ENCODE measurements at regions not wholly inside any gene's neighbourhood (a gene's known extent, or its start where the extent isn't known, plus 50 kb on each side); places are given as distances from the start of the nearest gene placed in this dataset.

DNA sequence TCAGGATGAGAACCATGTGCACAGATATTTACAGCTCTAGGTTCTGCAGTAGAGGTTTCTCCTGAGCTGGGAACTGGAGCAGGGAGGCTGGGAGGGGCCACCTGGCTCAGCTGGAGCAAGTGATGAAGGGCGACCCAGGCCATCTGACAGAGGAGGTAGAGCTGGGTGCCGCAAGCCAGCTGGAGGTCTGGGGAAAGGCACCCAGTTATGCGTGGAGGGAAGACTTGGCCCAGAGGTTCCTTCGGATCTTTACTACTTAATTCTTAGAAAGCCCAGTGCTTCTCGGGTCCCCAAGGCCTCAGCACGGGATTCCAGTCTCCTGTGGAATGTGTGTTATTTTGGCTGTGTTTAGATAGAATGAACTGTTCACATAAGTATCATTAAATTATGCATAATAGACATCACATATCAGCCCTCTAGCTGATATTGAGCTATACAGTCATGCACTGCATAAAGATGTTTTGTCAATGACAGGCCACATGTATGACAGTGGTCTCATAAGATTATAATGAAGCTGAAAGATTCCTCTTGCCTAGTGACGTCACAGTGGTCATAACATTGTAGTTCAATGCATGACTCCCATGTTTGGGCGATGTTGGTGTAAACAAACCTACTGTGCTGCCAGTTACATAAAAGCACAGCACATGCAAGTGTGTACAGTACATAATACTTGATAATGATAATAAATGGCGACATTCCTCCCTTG, 245.1 kb downstream of the RHOU start:
- ChIA-PET CTCF (no interaction called here), POLR2A (interaction anchor here (0.6 kb wide), 1 partner anchor 492 kb away, joined by 3 read pairs; no protein-coding TSS in a partner anchor)
- peaks cover 7% of the 10 kb centered on the region for H3K27me3 Mint-ChIP-seq
- no peaks in the 10 kb centered on the region for H3K9me3 Mint-ChIP-seq
- TF ChIP-seq CTCF (IDR thresholded peaks at IDR 0.05), result no peak
- H3K36me3 Mint-ChIP-seq (ENCODE audit: low read depth), result no peaks in the 10 kb centered on the region
- no peak overlapping the region for H3K27ac Mint-ChIP-seq
- no peak overlapping the region for H3K4me3 Mint-ChIP-seq
- DNase-seq, result no peak
- H3K4me1 Mint-ChIP-seq, result no peaks in the 10 kb centered on the region
- no peak for ATAC-seq (ENCODE audit: low read depth)
- intact Hi-C loops (cut with micrococcal nuclease), result no loop called here

DNA sequence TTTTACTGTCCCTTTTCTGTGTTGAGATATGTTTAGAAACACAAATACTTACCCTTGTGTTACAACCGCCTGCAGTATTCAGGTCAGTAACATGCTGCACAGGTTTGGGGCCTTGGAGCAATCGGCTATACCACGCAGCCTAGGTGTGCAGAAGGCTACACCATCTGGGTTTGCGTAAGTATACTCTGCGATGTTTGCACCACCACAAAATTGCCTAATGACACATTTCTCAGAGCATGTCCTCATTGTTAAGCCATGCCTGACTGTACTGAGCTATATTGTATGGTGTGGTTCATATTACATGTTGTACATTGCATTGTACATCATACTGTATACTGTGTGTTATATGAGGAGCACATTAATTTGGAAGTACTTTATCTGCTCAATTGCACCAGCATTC, 247.4 kb downstream of the RHOU start:
- intact Hi-C loops (cut with micrococcal nuclease), result no loop called here
- Mint-ChIP-seq H3K27ac (no peak overlapping the region), H3K9me3 (no peaks in the 10 kb centered on the region), H3K4me1 (no peaks in the 10 kb centered on the region), H3K27me3 (no peaks in the 10 kb centered on the region), H3K36me3 (ENCODE audit: low read depth) (no peaks in the 10 kb centered on the region), H3K4me3 (no peak overlapping the region)
- CTCF ChIA-PET, result no interaction called here
- TF ChIP-seq CTCF (IDR thresholded peaks at IDR 0.05), result no peak
- POLR2A ChIA-PET, result no interaction called here
- ATAC-seq (ENCODE audit: low read depth) (no peak), DNase-seq (no peak)

DNA sequence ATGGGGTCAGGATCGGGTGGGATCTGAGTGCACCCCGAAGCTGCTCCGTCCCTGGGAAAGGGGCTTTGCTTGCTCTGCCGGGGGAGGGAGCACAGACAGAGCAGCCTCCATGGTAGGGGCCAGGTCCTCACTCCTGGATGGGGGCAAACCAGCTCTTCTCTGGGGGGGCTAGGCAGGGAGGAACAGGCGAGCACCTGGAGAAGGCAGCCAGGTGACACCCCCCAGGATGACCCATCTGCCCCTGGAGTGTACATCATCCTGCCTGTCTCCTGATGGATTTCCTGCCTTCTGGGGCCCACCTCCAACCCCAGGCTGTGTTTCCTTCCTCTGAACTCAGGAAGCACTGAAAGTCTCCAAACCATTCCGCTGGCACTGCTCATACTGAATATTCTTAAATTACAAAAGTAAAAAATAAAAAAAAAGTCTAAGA, 248.0 kb downstream of the RHOU start:
- no peak for TF ChIP-seq CTCF (IDR thresholded peaks at IDR 0.05)
- ChIA-PET POLR2A (no interaction called here), CTCF (no interaction called here)
- Mint-ChIP-seq H3K9me3 (no peaks in the 10 kb centered on the region), H3K4me3 (no peak overlapping the region), H3K4me1 (no peaks in the 10 kb centered on the region), H3K27ac (no peak overlapping the region), H3K36me3 (ENCODE audit: low read depth) (no peaks in the 10 kb centered on the region), H3K27me3 (no peaks in the 10 kb centered on the region)
- ATAC-seq (ENCODE audit: low read depth), result no peak
- DNase-seq, result no peak
- intact Hi-C loops (cut with micrococcal nuclease), result no loop called here

GRCh38 chr1:228983661-228984060, 248.4 kb downstream of the RHOU start:
- H3K4me3 Mint-ChIP-seq, result no peak overlapping the region
- POLR2A ChIA-PET, result no interaction called here
- H3K36me3 Mint-ChIP-seq (ENCODE audit: low read depth), result no peaks in the 10 kb centered on the region
- H3K9me3 Mint-ChIP-seq, result no peaks in the 10 kb centered on the region
- DNase-seq, result no peak
- no peaks in the 10 kb centered on the region for H3K4me1 Mint-ChIP-seq
- intact Hi-C loops (cut with micrococcal nuclease), result no loop called here
- CTCF ChIA-PET, result no interaction called here
- TF ChIP-seq CTCF (IDR thresholded peaks at IDR 0.05), result no peak
- ATAC-seq (ENCODE audit: low read depth), result no peak
- H3K27ac Mint-ChIP-seq, result no peak overlapping the region
- no peaks in the 10 kb centered on the region for H3K27me3 Mint-ChIP-seq

DNA sequence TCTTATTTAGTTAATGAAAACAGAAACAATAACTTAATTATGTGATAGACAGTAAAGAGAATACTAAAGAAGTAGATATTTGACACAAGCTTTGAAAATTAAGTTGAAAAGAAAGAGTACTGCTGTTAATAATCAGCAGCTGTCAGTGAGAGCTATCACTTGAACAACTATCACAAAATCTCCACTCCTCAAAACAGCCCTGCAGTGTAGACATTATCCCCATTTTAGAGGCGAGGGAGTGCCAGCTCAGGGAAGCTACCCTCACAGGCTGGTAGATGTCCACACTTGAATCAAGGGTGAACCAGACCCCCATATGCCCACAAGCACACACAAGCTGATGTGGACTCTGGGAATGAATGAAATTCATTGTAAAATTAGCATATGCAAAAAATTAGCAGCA, 248.8 kb downstream of the RHOU start:
- Mint-ChIP-seq H3K4me1 (peaks cover 3% of the 10 kb centered on the region), H3K4me3 (no peak overlapping the region), H3K27ac (no peak overlapping the region), H3K36me3 (ENCODE audit: low read depth) (no peaks in the 10 kb centered on the region), H3K9me3 (no peaks in the 10 kb centered on the region), H3K27me3 (no peaks in the 10 kb centered on the region)
- no peak for DNase-seq
- ChIA-PET POLR2A (no interaction called here), CTCF (no interaction called here)
- no peak for ATAC-seq (ENCODE audit: low read depth)
- intact Hi-C loops (cut with micrococcal nuclease), result no loop called here
- TF ChIP-seq CTCF (IDR thresholded peaks at IDR 0.05), result no peak

All from activated B cell treated with CpG ODN at 0.5 μM for 24 hours (primary cell).